ENCODE measurements at regions not wholly inside any gene's neighbourhood (a gene's known extent, or its start where the extent isn't known, plus 50 kb on each side); places are given as distances from the start of the nearest gene placed in this dataset.

DNA sequence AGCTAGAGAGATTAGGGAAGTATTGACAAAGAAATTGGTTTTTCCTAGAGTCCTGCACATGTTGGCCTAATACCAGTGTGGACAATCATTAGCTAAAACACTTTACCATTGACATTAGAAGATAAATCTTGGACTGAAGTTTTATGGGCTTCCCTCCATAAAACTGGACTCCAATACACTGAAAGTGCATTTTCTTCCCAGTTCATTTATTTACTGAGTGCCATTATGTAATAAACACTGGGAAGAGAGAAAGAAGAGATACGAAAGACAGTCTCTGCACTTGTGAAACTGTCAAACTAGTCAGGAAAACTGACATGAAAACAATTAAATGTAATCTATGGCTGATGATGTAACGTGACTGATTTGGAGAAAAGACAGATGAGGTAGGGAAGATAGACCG, 539.3 kb downstream of the ZNF608 start:
- Mint-ChIP-seq H3K4me3 (no peak overlapping the region), H3K4me1 (ENCODE audit: low read depth) (no peaks in the 10 kb centered on the region), H3K27ac (no peak overlapping the region), H3K36me3 (ENCODE audit: low read depth) (no peaks in the 10 kb centered on the region), H3K9me3 (peaks cover 12% of the 10 kb centered on the region), H3K27me3 (no peaks in the 10 kb centered on the region)
- DNase-seq = no peak

- Mint-ChIP-seq H3K4me1 (ENCODE audit: low read depth) (no peaks in the 10 kb centered on the region), H3K36me3 (ENCODE audit: low read depth) (no peaks in the 10 kb centered on the region), H3K9me3 (peaks cover 16% of the 10 kb centered on the region), H3K27me3 (no peaks in the 10 kb centered on the region), H3K27ac (no peak overlapping the region), H3K4me3 (no peak overlapping the region)
- no peak for DNase-seq
Measured at GRCh38 chr5:124206540-124206939, 539.9 kb downstream of the ZNF608 start.

DNA sequence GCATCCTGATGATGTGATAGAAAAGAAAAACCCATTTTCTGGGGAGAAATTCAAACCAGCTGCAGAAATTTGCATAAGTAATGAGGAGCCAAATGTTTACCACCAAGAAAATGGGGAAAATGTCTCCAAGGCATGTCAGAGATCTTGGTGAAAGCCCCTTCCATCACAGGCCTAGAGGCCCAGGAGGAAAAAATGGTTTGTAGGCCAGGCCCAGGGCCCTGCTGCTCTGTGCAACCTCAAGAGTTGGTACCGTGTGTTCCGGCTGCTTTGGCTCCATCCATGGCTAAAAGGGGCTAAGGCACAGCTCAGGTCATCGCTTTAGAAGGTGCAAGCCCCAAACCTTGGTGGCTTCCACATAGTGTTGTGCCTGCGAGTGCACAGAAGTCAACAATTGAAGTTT, 543.1 kb downstream of the ZNF608 start:
- Mint-ChIP-seq H3K4me1 (ENCODE audit: low read depth) (no peaks in the 10 kb centered on the region), H3K36me3 (ENCODE audit: low read depth) (no peaks in the 10 kb centered on the region), H3K9me3 (peaks cover 16% of the 10 kb centered on the region), H3K4me3 (no peak overlapping the region), H3K27ac (no peak overlapping the region), H3K27me3 (no peaks in the 10 kb centered on the region)
- no peak for DNase-seq

GRCh38 chr5:124200381-124200780, 546.1 kb downstream of the ZNF608 start:
- H3K9me3 Mint-ChIP-seq = peaks cover 16% of the 10 kb centered on the region
- DNase-seq = no peak
- H3K36me3 Mint-ChIP-seq (ENCODE audit: low read depth) = no peaks in the 10 kb centered on the region
- H3K4me1 Mint-ChIP-seq (ENCODE audit: low read depth) = no peaks in the 10 kb centered on the region
- H3K4me3 Mint-ChIP-seq = no peak overlapping the region
- H3K27me3 Mint-ChIP-seq = no peaks in the 10 kb centered on the region
- H3K27ac Mint-ChIP-seq = no peak overlapping the region

DNA sequence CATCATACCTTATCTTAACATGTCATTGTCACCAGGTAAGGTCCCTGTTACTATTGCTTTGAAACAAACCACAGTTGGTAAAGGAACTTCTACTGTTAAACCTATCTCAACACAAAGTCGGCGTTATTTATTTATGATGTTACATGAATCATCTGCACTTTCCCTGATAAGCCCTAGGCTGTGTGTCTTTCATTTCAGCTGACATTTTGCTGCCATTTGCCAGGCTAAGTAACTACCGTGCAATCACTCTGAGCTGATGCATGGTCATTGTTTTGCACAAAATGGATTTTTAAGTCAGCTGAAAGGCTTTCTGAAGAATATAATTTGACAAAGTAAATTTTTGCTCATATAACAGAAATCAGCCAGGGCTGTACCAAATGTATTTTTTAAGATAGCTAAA, 546.5 kb downstream of the ZNF608 start:
- H3K9me3 Mint-ChIP-seq = peaks cover 16% of the 10 kb centered on the region
- H3K27ac Mint-ChIP-seq = no peak overlapping the region
- no peaks in the 10 kb centered on the region for H3K4me1 Mint-ChIP-seq (ENCODE audit: low read depth)
- no peak overlapping the region for H3K4me3 Mint-ChIP-seq
- no peaks in the 10 kb centered on the region for H3K36me3 Mint-ChIP-seq (ENCODE audit: low read depth)
- H3K27me3 Mint-ChIP-seq = no peaks in the 10 kb centered on the region
- no peak for DNase-seq

- DNase-seq = no peak
- Mint-ChIP-seq H3K27ac (no peak overlapping the region), H3K4me3 (no peak overlapping the region), H3K36me3 (ENCODE audit: low read depth) (no peaks in the 10 kb centered on the region), H3K4me1 (ENCODE audit: low read depth) (no peaks in the 10 kb centered on the region), H3K9me3 (no peaks in the 10 kb centered on the region), H3K27me3 (no peaks in the 10 kb centered on the region)
Measured at GRCh38 chr5:124195411-124195810, 551.0 kb downstream of the ZNF608 start.

DNA sequence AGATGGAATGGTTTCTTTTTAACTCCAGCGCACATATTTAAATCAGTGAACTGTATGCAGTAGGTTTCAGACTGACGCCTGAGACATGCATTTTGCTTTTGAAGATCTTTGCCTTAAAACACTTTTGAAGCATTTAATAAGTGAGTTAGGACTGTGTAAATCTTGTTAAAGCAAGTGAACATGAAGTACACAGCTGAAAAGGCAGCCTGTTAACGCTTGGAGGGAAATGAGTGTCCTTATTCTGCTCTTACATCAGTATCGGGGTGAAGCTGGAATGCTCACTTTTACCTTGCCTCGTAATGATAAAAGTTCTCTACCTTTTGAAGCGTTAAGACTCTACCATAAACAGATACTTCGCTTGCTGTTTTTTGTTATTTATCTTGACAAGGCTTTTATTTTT, 552.2 kb downstream of the ZNF608 start:
- H3K27ac Mint-ChIP-seq = no peak overlapping the region
- H3K9me3 Mint-ChIP-seq = no peaks in the 10 kb centered on the region
- no peaks in the 10 kb centered on the region for H3K36me3 Mint-ChIP-seq (ENCODE audit: low read depth)
- no peaks in the 10 kb centered on the region for H3K4me1 Mint-ChIP-seq (ENCODE audit: low read depth)
- no peak for DNase-seq
- no peak overlapping the region for H3K4me3 Mint-ChIP-seq
- no peaks in the 10 kb centered on the region for H3K27me3 Mint-ChIP-seq

DNA sequence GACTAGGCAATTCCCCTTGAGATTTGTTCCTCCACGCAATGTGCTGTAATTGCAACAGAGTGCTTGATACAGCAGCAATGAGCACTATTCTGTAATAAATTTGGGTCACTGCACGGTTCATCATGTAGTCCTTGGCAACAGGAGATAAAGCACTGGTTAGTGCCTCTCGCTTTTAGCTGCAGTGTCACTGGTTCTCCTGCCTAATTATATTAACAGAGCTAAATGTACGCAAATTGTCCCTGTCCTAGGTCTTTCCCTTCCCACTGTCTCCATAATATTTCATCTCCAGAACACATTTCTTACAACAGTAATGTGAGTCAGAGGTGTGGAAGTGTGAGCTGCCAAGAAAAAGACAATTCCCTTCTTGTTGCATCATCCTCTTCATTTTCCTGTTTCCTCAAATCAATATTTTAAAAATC, 553.1 kb downstream of the ZNF608 start:
- H3K9me3 Mint-ChIP-seq = no peaks in the 10 kb centered on the region
- no peak overlapping the region for H3K4me3 Mint-ChIP-seq
- no peak overlapping the region for H3K27ac Mint-ChIP-seq
- no peaks in the 10 kb centered on the region for H3K36me3 Mint-ChIP-seq (ENCODE audit: low read depth)
- H3K27me3 Mint-ChIP-seq = no peaks in the 10 kb centered on the region
- no peaks in the 10 kb centered on the region for H3K4me1 Mint-ChIP-seq (ENCODE audit: low read depth)
- no peak for DNase-seq

GRCh38 chr5:124192716-124193115, 553.7 kb downstream of the ZNF608 start:
- no peaks in the 10 kb centered on the region for H3K4me1 Mint-ChIP-seq (ENCODE audit: low read depth)
- no peaks in the 10 kb centered on the region for H3K36me3 Mint-ChIP-seq (ENCODE audit: low read depth)
- H3K27me3 Mint-ChIP-seq = no peaks in the 10 kb centered on the region
- DNase-seq = no peak
- H3K27ac Mint-ChIP-seq = no peak overlapping the region
- H3K4me3 Mint-ChIP-seq = no peak overlapping the region
- H3K9me3 Mint-ChIP-seq = no peaks in the 10 kb centered on the region

GRCh38 chr5:124185716-124186115, 560.7 kb downstream of the ZNF608 start:
- no peaks in the 10 kb centered on the region for H3K4me1 Mint-ChIP-seq (ENCODE audit: low read depth)

GRCh38 chr5:124182133-124182532, 564.3 kb downstream of the ZNF608 start:
- Mint-ChIP-seq H3K36me3 (ENCODE audit: low read depth) (no peaks in the 10 kb centered on the region), H3K27me3 (no peaks in the 10 kb centered on the region), H3K4me3 (no peak overlapping the region), H3K4me1 (ENCODE audit: low read depth) (no peaks in the 10 kb centered on the region), H3K27ac (no peak overlapping the region), H3K9me3 (peaks cover 3% of the 10 kb centered on the region)
- DNase-seq = no peak

More at GRCh38 chr5:124185716-124186115, 560.7 kb downstream of the ZNF608 start:
- no peak overlapping the region for H3K27ac Mint-ChIP-seq
- no peak overlapping the region for H3K4me3 Mint-ChIP-seq
- H3K9me3 Mint-ChIP-seq = no peaks in the 10 kb centered on the region
- H3K27me3 Mint-ChIP-seq = no peaks in the 10 kb centered on the region
- no peaks in the 10 kb centered on the region for H3K36me3 Mint-ChIP-seq (ENCODE audit: low read depth)
- DNase-seq = no peak

DNA sequence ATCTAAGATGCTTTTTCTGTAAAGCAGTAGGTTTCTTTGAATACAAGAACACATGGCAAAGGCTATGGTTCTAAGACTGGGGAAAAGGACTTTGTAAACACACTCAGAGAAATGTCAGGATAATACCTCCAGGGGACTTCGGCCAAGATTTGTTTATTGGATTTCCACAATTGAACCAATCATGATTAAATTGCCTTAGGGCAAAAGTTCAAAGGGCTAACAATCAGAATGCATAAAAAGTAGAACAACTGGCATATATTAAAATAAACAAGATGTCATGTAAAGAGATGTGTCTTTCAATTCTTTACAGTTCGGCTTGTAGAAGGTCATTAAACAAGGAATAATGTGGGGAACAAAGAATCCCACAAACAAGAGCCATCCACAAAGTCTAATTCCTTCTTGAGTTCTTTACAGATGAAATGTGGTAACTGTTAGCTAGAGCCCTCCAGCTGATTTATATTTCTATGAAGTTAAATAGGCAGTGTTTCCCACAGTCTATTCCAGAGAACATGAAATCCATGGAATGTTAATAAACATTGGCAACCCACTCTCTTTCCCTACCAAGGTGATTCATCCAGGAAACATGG, 565.5 kb downstream of the ZNF608 start:
- no peak overlapping the region for H3K27ac Mint-ChIP-seq
- no peak overlapping the region for H3K4me3 Mint-ChIP-seq
- peaks cover 3% of the 10 kb centered on the region for H3K9me3 Mint-ChIP-seq
- DNase-seq = no peak
- H3K36me3 Mint-ChIP-seq (ENCODE audit: low read depth) = no peaks in the 10 kb centered on the region
- H3K4me1 Mint-ChIP-seq (ENCODE audit: low read depth) = no peaks in the 10 kb centered on the region
- no peaks in the 10 kb centered on the region for H3K27me3 Mint-ChIP-seq

DNA sequence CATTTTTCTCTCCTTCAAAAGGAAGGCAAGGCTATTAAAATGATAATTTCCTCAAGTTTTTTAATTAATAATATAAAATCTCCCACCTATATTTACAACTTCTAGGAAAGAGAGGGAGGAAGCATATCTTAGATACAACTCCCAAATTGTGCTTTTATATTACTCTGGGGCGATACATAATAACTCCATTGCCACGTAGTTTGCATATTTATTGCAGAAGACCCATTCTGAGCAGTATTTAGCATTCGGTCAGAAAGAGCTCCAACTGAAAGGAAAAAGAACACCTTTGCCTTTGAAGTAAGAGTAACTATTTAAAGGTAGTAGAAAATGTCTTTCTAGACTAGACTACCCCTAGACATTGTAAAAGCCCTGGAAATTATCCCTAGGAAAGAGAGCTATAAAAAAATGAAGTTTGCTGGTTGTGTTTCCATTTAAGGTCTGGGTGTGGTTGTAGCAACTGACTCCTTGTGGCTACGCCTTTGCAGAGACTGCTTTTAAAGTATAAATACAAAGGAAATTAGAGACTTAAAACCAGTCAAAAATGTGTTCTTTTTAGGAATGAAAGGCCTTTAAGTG, 566.1 kb downstream of the ZNF608 start:
- Mint-ChIP-seq H3K4me3 (no peak overlapping the region), H3K4me1 (ENCODE audit: low read depth) (no peaks in the 10 kb centered on the region), H3K27ac (no peak overlapping the region), H3K27me3 (no peaks in the 10 kb centered on the region), H3K9me3 (peaks cover 3% of the 10 kb centered on the region), H3K36me3 (ENCODE audit: low read depth) (no peaks in the 10 kb centered on the region)
- no peak for DNase-seq

DNA sequence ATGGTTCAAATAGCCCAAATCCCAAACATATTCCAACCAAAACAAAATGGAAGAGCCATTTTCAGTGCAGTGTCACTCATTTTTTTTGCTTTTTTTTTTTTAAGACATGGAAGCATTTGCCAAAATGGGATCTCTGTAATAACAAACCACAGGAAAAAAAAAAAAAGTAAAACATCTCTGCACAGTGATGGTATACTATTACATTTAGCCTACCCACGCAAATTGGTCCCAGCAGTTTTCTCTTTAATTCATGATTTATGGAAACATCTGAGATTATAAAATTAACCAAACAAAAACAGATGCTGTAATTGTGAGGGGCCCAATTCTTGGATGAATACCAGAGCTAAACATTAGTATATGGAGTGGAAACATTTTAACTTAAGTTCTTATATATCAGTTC, 566.6 kb downstream of the ZNF608 start:
- no peaks in the 10 kb centered on the region for H3K36me3 Mint-ChIP-seq (ENCODE audit: low read depth)
- no peaks in the 10 kb centered on the region for H3K27me3 Mint-ChIP-seq
- H3K27ac Mint-ChIP-seq = no peak overlapping the region
- no peak overlapping the region for H3K4me3 Mint-ChIP-seq
- no peak for DNase-seq
- H3K9me3 Mint-ChIP-seq = peaks cover 3% of the 10 kb centered on the region
- H3K4me1 Mint-ChIP-seq (ENCODE audit: low read depth) = no peaks in the 10 kb centered on the region

- Mint-ChIP-seq H3K27ac (no peak overlapping the region), H3K36me3 (ENCODE audit: low read depth) (no peaks in the 10 kb centered on the region), H3K4me3 (no peak overlapping the region), H3K27me3 (no peaks in the 10 kb centered on the region), H3K4me1 (ENCODE audit: low read depth) (no peaks in the 10 kb centered on the region), H3K9me3 (peaks cover 8% of the 10 kb centered on the region)
- DNase-seq = no peak
Measured at GRCh38 chr5:124178050-124178449, 568.4 kb downstream of the ZNF608 start.

DNA sequence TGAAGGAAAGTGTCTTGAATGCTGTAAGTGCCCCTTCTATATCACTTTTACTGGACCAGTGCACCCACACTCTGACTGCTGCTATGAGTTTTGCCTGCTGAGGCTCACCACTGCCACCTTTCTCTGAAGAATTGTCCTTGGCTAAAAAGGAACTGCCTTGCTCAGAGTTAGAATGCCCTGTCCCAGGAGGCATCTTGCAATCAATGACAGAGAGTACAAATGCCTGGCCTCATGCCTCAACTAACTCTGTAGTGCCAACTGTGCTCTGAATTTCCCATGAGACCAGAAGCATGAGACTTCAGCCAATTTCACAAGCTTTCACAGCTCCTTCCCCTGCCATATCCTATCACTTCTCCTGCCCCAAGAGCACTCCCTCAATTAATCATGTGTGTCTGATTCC, 569.7 kb downstream of the ZNF608 start:
- DNase-seq = no peak
- Mint-ChIP-seq H3K36me3 (ENCODE audit: low read depth) (no peaks in the 10 kb centered on the region), H3K4me1 (ENCODE audit: low read depth) (no peaks in the 10 kb centered on the region), H3K9me3 (peaks cover 15% of the 10 kb centered on the region), H3K27me3 (no peaks in the 10 kb centered on the region), H3K27ac (no peak overlapping the region), H3K4me3 (no peak overlapping the region)
